B cell (primary cell): ENCODE measurements at regions not wholly inside any gene's neighbourhood (a gene's known extent, or its start where the extent isn't known, plus 50 kb on each side); places are given as distances from the start of the nearest gene placed in this dataset.

Experiments used
- ATAC-seq: fragments of 200-7000 bp; cut with Tn5 transposase; one replicate; pipeline ENCODE4 v1.10.0; 2021; ENCODE audit warnings: low read depth, mild to moderate bottlenecking, moderate number of reproducible peaks, moderate library complexity
- CTCF ChIA-PET: fragments of 350-600 bp; sonication (Branson Sonifier 250); formaldehyde crosslinking; loops from one replicate; lab custom pipeline; 2021; ENCODE audit warnings: antibody characterized with exemption, inconsistent platforms; lab: Charles Lee
- POLR2A ChIA-PET: fragments of 350-600 bp; sonication (Branson Sonifier 250); formaldehyde crosslinking; loops from one replicate; lab custom pipeline; 2021; ENCODE audit warnings: antibody characterized with exemption; lab: Charles Lee
- DNase-seq: peaks from one replicate; pipeline ENCODE4 v3.0.0; 2013
- H2AFZ ChIP-seq: 2 replicates; pipeline ENCODE4 v1.6.1; 2012; ENCODE audit warnings: mild to moderate bottlenecking, low read depth, low read length; ENCODE audit not compliant: insufficient read depth, poor library complexity, severe bottlenecking
- H3K27ac ChIP-seq, 2 donors: 1 replicate in 1 of 2; 2 replicates in 1 of 2; pipeline ENCODE4 v1.5.1; 2012 to 2013; ENCODE audit warnings: low read length in 2 of 2, mild to moderate bottlenecking in 2 of 2, moderate library complexity in 1 of 2
- H3K27me3 ChIP-seq, 4 experiments: fragments of 200-600 bp in 1 of 4; sonication (generic) in 1 of 4; replicated peaks in 1 of 4; 1 replicate in 2 of 4; 2 replicates in 2 of 4; pipeline versions ENCODE4 v1.6.1 to v1.7.0; 2013 to 2016; ENCODE audit warnings: low read length in 3 of 4, mild to moderate bottlenecking in 2 of 4, mixed read lengths in 1 of 4, moderate library complexity in 1 of 4; ENCODE audit not compliant: insufficient read depth in 4 of 4, control insufficient read depth in 3 of 4; ENCODE audit errors: control extremely low read depth in 1 of 4
- H3K36me3 ChIP-seq, 2 experiments: replicated peaks in 1 of 2; 1 replicate in 1 of 2; 2 replicates in 1 of 2; pipeline versions ENCODE4 v1.6.1 to v1.7.1; 2013; ENCODE audit warnings: low read length in 1 of 2; ENCODE audit not compliant: insufficient read depth in 2 of 2, control insufficient read depth in 1 of 2; ENCODE audit errors: control extremely low read depth in 1 of 2, extremely low read depth in 1 of 2
- H3K4me1 ChIP-seq, 2 donors: fragments of 200-600 bp in 1 of 2; sonication (generic) in 1 of 2; 1 replicate in 1 of 2; 2 replicates in 1 of 2; pipeline versions ENCODE4 v1.5.1 to v1.6.1; 2013 to 2017; ENCODE audit warnings: low read length in 2 of 2; ENCODE audit not compliant: control insufficient read depth in 2 of 2, insufficient read depth in 2 of 2
- H3K4me2 ChIP-seq: replicated peaks from 2 replicates; pipeline ENCODE3; 2012; ENCODE audit warnings: mild to moderate bottlenecking, low read depth, low read length; ENCODE audit not compliant: poor library complexity, severe bottlenecking
- H3K4me3 ChIP-seq, 5 experiments: fragments of 200-600 bp in 1 of 5; sonication (generic) in 1 of 5; 1 replicate in 3 of 5; 2 replicates in 2 of 5; pipeline versions ENCODE4 v1.5.1 to v1.7.0; 2011 to 2016; ENCODE audit warnings: low read length in 4 of 5, mild to moderate bottlenecking in 4 of 5, low read depth in 2 of 5, control low read depth in 1 of 5, moderate library complexity in 1 of 5; ENCODE audit not compliant: insufficient read depth in 1 of 5; ENCODE audit errors: control extremely low read depth in 1 of 5, extremely low read depth in 1 of 5
- H3K79me2 ChIP-seq: fragments of 200-600 bp; sonication (generic); one replicate; pipeline ENCODE4 v1.6.0; 2016; ENCODE audit warnings: low read length; ENCODE audit not compliant: control insufficient read depth, insufficient read depth
- H3K9ac ChIP-seq: fragments of 200-600 bp; sonication (generic); 2 replicates; pipeline ENCODE4 v1.6.1; 2017; ENCODE audit warnings: mild to moderate bottlenecking, low read length, moderate library complexity
- H3K9me3 ChIP-seq, 3 donors: one replicate each; pipeline versions ENCODE4 v1.6.1 to v1.7.1; 2013; ENCODE audit warnings: low read length in 2 of 3; ENCODE audit not compliant: control insufficient read depth in 2 of 3, insufficient read depth in 1 of 3; ENCODE audit errors: control extremely low read depth in 1 of 3
- H4K20me1 ChIP-seq: 2 replicates; pipeline ENCODE4 v1.6.0; 2012; ENCODE audit warnings: mild to moderate bottlenecking, low read length; ENCODE audit not compliant: insufficient read depth, control insufficient read depth, poor library complexity, severe bottlenecking
- H3K27ac Mint-ChIP-seq: one replicate; pipeline ENCODE4 v1.8.0; 2021; ENCODE audit warnings: mixed read lengths
- H3K27me3 Mint-ChIP-seq: one replicate; pipeline ENCODE4 v1.8.0; 2021; ENCODE audit warnings: mixed read lengths
- H3K4me1 Mint-ChIP-seq: one replicate; pipeline ENCODE4 v1.8.0; 2021; ENCODE audit warnings: mixed read lengths
- H3K4me3 Mint-ChIP-seq: one replicate; pipeline ENCODE4 v1.8.0; 2021; ENCODE audit warnings: mixed read lengths
- H3K9me3 Mint-ChIP-seq: one replicate; pipeline ENCODE4 v1.8.0; 2022; ENCODE audit warnings: mixed read lengths; ENCODE audit not compliant: insufficient read depth
- CTCF ChIP-seq: fragments of 200-600 bp; IDR thresholded peaks from one replicate; pipeline ENCODE4 v1.8.0; 2022; ENCODE audit warnings: antibody characterized with exemption, mild to moderate bottlenecking
- EZH2 ChIP-seq: IDR thresholded peaks from 2 replicates; pipeline ENCODE4 v1.6.1; 2012; ENCODE audit warnings: borderline replicate concordance, low read depth, mild to moderate bottlenecking, moderate library complexity, low read length; ENCODE audit not compliant: insufficient read depth, poor library complexity, severe bottlenecking
- WGBS: methylation state at CpG from one replicate; pipeline ENCODE4 v1.1.5; 2013; ENCODE audit warnings: missing lambda C conversion rate; ENCODE audit not compliant: insufficient coverage; 5-methylcytosine and 5-hydroxymethylcytosine counted together
- intact Hi-C: fragments of 100-400 bp; cut with micrococcal nuclease; formaldehyde crosslinking; loops from one replicate; pipeline ENCODE4 v1.10.0; 2022

- ChIA-PET POLR2A (no interaction called here), CTCF (interaction anchor here (0.7 kb wide), 1 partner anchor 25 kb away, joined by 4 read pairs; no protein-coding TSS in a partner anchor)
- H3K27ac ChIP-seq, result no peak overlapping the region
- DNase-seq (no peak), ATAC-seq (no peak)
- no peaks in the 10 kb centered on the region for H3K9me3 ChIP-seq
- H3K4me3 ChIP-seq, result no peak overlapping the region
- H3K9ac ChIP-seq, result no peak overlapping the region
- Mint-ChIP-seq H3K27me3 (peaks cover 3% of the 10 kb centered on the region), H3K4me3 (no peak overlapping the region), H3K4me1 (no peaks in the 10 kb centered on the region), H3K9me3 (no peaks in the 10 kb centered on the region), H3K27ac (no peak overlapping the region)
- no peaks in the 10 kb centered on the region for H3K36me3 ChIP-seq
- no peak overlapping the region for H2AFZ ChIP-seq
- no peak overlapping the region for H3K4me2 ChIP-seq
- H3K79me2 ChIP-seq, result no peaks in the 10 kb centered on the region
- no peaks in the 10 kb centered on the region for H3K4me1 ChIP-seq
- 63% methylated on average over 4 of the region's 4 CpGs for WGBS
- H4K20me1 ChIP-seq, result no peaks in the 10 kb centered on the region
- peaks cover 0 to 3% (median 0%) of the 10 kb centered on the region in 4 experiments for H3K27me3 ChIP-seq
- intact Hi-C loops, result no loop called here
- TF ChIP-seq EZH2, result no peak
- TF ChIP-seq CTCF, result no peak
Observed at GRCh38 chr3:14285548-14285925, 106.9 kb downstream of the LSM3 start.

- WGBS, result 18% methylated on average over 7 of the region's 7 CpGs
- Histone ChIP-seq H3K9me3 (no peaks in the 10 kb centered on the region), H3K4me2 (no peak overlapping the region), H4K20me1 (no peaks in the 10 kb centered on the region), H3K9ac (no peak overlapping the region), H3K27ac (no peak overlapping the region), H3K4me1 (no peaks in the 10 kb centered on the region), H3K36me3 (no peaks in the 10 kb centered on the region), H3K4me3 (no peak overlapping the region), H2AFZ (no peak overlapping the region), H3K79me2 (no peaks in the 10 kb centered on the region), H3K27me3 (peaks cover 0 to 3% (median 0%) of the 10 kb centered on the region in 4 experiments)
- ATAC-seq, result no peak
- no peak for DNase-seq
- Mint-ChIP-seq H3K4me3 (no peak overlapping the region), H3K4me1 (no peaks in the 10 kb centered on the region), H3K27ac (no peak overlapping the region), H3K9me3 (no peaks in the 10 kb centered on the region), H3K27me3 (peaks cover 5% of the 10 kb centered on the region)
- CTCF ChIA-PET, result no interaction called here
- intact Hi-C loops, result no loop called here
- TF ChIP-seq CTCF (no peak), EZH2 (no peak)
- POLR2A ChIA-PET, result no interaction called here
Observed at GRCh38 chr3:14286887-14287500, 108.4 kb downstream of the LSM3 start.
